ENCODE measurements at regions not wholly inside any gene's neighbourhood (a gene's known extent, or its start where the extent isn't known, plus 50 kb on each side); places are given as distances from the start of the nearest gene placed in this dataset.

- no peak for TF ChIP-seq REST (IDR thresholded peaks at IDR 0.05; ENCODE audit: low read depth)
- TF ChIP-seq POLR2AphosphoS5 (IDR thresholded peaks at IDR 0.05; ENCODE audit: low read depth, low read length) = no peak
- TF ChIP-seq ZNF274 (IDR thresholded peaks at IDR 0.05; ENCODE audit: low read depth, low read length) = no peak
- TF ChIP-seq ZFX (IDR thresholded peaks at IDR 0.05) = no peak
- no peak for TF ChIP-seq SRF (IDR thresholded peaks at IDR 0.05; ENCODE audit: low read depth)
- TF ChIP-seq TCF7L2 (IDR thresholded peaks at IDR 0.05; ENCODE audit: borderline replicate concordance, extremely low read depth, insufficient read depth, insufficient read length) = no peak
- no peak for TF ChIP-seq CEBPB (IDR thresholded peaks at IDR 0.05; ENCODE audit: low read depth)
- TF ChIP-seq EZH2phosphoT487 (IDR thresholded peaks at IDR 0.05; ENCODE audit: borderline replicate concordance) = no peak
- TF ChIP-seq RAD21 (IDR thresholded peaks at IDR 0.05; ENCODE audit: low read depth) = no peak
- TF ChIP-seq CTCF (IDR thresholded peaks at IDR 0.05 in 2 of 3, conservative IDR thresholded peaks at IDR 0.05 in 1 of 3; ENCODE audit: borderline replicate concordance in 1 of 3, insufficient read depth in 1 of 3, low read depth in 2 of 3, low read length in 2 of 3) = no peak
- TF ChIP-seq FOSL1 (IDR thresholded peaks at IDR 0.05; ENCODE audit: low read depth) = no peak
- no peak for TF ChIP-seq ELF1 (IDR thresholded peaks at IDR 0.05; ENCODE audit: borderline replicate concordance, low read depth)
- TF ChIP-seq CBX3 (IDR thresholded peaks at IDR 0.05; ENCODE audit: low read depth) = no peak
- TF ChIP-seq YY1 (IDR thresholded peaks at IDR 0.05; ENCODE audit: extremely low read depth, insufficient replicate concordance, low read depth, low read length) = no peak
- POLR2A ChIA-PET = no interaction called here
Measured at GRCh38 chr18:71370095-71370494, 1081.2 kb downstream of the SOCS6 start.

More at GRCh38 chr18:71370095-71370494, 1081.2 kb downstream of the SOCS6 start:
- ChIA-PET CTCF (no interaction called here), RAD21 (ENCODE audit: low non-redundant PET in 1 of 2, low total read pairs in 2 of 2, uncharacterized antibody in 2 of 2, unreplicated experiment in 2 of 2) (no interaction called here)
- Histone ChIP-seq H3K4me3 (replicated peaks in 1 of 2; ENCODE audit: low read depth in 1 of 2, low read length in 2 of 2) (no peak overlapping the region), H3K36me3 (ENCODE audit: control insufficient read depth in 1 of 2, insufficient read depth in 2 of 2, low read length in 2 of 2) (no peaks in the 10 kb centered on the region), H3K4me1 (ENCODE audit: control insufficient read depth in 1 of 2, insufficient read depth in 2 of 2, low read length in 2 of 2) (no peaks in the 10 kb centered on the region), H3K9ac (ENCODE audit: low read length) (no peak overlapping the region), H4K20me1 (ENCODE audit: insufficient read depth) (no peaks in the 10 kb centered on the region), H3K9me2 (ENCODE audit: insufficient read depth) (no peaks in the 10 kb centered on the region), H3K27me3 (ENCODE audit: insufficient read depth, low read length) (no peaks in the 10 kb centered on the region), H3K9me3 (ENCODE audit: control insufficient read depth in 1 of 2, insufficient read depth in 1 of 2, low read depth in 1 of 2, low read length in 2 of 2) (peaks cover 19 to 30% of the 10 kb centered on the region in 2 experiments; a peak in 2 of 4 replicates), H2AFZ (ENCODE audit: low read depth, low read length, poor library complexity, severe bottlenecking) (no peak overlapping the region), H3K4me2 (ENCODE audit: low read length) (no peak overlapping the region), H3K27ac (ENCODE audit: low read depth, low read length) (no peak overlapping the region), H3K79me2 (ENCODE audit: insufficient read depth, low read length) (no peaks in the 10 kb centered on the region)
- DNase-seq (ENCODE audit: low read depth, low spot score) = no peak
- BruUV-seq (replicated peaks) = no TSS peak
- no peak for ATAC-seq
- intact Hi-C loops (cut with micrococcal nuclease) = no loop called here

Data from HCT116 (cell line).